DOHH2 (cell line): ENCODE measurements at regions not wholly inside any gene's neighbourhood (a gene's known extent, or its start where the extent isn't known, plus 50 kb on each side); places are given as distances from the start of the nearest gene placed in this dataset.

Source experiments
- EZH2phosphoT487 ChIP-seq: fragments of 200-600 bp; sonication (generic); IDR thresholded peaks from 2 replicates; pipeline ENCODE4 v1.6.1; 2017; ENCODE audit warnings: borderline replicate concordance, mild to moderate bottlenecking, antibody characterized with exemption, low read length, moderate library complexity, mixed read lengths
- TF ChIP-seq, protein P1 (sequence below): fragments of 200-600 bp; sonication (generic); IDR thresholded peaks from one replicate; pipeline ENCODE4 v1.5.1; 2014; ENCODE audit warnings: antibody characterized with exemption, mild to moderate bottlenecking, low read depth, low read length; ENCODE audit not compliant: poor library complexity, severe bottlenecking

DNA sequence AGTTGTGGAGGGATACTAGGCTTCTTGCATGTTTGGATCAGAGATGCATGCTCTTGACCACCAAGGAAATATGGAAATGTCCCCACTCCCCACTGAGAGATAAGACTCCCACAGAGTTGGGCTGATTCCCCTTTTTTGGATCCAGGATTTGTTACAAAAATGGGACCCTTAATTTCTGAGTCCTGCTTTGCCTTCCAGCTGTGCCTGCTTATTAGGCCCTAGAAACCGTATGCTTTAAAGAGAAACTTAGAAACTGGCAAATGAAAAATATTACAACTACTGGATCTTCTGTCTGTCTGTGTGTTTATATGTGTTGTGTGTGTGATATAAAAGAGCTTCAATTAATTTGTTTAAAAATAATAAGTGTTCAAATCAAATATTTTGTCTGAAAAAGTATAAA, 817.6 kb upstream of the CITED2 start:
- TF ChIP-seq, protein P1, sequence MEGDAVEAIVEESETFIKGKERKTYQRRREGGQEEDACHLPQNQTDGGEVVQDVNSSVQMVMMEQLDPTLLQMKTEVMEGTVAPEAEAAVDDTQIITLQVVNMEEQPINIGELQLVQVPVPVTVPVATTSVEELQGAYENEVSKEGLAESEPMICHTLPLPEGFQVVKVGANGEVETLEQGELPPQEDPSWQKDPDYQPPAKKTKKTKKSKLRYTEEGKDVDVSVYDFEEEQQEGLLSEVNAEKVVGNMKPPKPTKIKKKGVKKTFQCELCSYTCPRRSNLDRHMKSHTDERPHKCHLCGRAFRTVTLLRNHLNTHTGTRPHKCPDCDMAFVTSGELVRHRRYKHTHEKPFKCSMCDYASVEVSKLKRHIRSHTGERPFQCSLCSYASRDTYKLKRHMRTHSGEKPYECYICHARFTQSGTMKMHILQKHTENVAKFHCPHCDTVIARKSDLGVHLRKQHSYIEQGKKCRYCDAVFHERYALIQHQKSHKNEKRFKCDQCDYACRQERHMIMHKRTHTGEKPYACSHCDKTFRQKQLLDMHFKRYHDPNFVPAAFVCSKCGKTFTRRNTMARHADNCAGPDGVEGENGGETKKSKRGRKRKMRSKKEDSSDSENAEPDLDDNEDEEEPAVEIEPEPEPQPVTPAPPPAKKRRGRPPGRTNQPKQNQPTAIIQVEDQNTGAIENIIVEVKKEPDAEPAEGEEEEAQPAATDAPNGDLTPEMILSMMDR, result no peak
- TF ChIP-seq EZH2phosphoT487, result no peak
